Mucosa of gallbladder (tissue), 1 donor: ENCODE measurements at regions not wholly inside any gene's neighbourhood (a gene's known extent, or its start where the extent isn't known, plus 50 kb on each side); places are given as distances from the start of the nearest gene placed in this dataset.

Experiments used
- DNase-seq: peaks from one replicate; pipeline ENCODE4 v3.0.0-alpha.2; 2020; ENCODE audit warnings: low spot score
- donor health status: DM: no; HTN: no; CAD: no.

- DNase-seq = no peak
Measured at GRCh38 chr13:106804991-106805390, 237.1 kb upstream of the ARGLU1 start.

GRCh38 chr13:106802917-106803316, 235.0 kb upstream of the ARGLU1 start:
- DNase-seq = no peak

DNA sequence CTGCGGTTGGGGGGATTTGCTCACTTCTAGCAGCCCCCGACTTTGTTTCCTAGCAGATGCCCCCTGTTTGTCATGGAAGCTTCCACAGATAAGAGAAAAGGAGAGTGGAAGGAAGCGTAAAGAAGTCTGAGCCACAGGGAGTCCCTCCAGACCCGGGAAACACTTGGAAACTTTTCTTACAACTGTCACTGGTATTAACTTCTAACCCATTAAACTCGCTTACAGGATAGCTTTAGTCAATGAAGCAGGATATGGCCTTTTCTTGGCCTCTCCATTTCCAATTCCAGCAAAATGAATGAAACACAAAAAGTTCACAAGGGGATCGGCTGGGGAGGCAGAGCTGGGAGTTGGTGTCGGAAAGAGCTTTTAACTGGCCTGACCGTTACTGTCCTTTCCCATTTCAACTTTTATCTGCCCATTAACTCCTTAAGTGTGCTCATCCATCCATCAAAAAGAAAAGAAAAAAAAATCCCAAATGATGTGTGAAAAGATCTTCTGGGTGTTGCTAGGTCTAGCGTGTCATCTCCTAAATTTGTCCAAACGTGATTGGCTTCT, 231.9 kb upstream of the ARGLU1 start:
- no peak for DNase-seq

- no peak for DNase-seq
Measured at GRCh38 chr13:106797081-106797640, 229.2 kb upstream of the ARGLU1 start.

- no peak for DNase-seq
Measured at GRCh38 chr13:106796280-106797047, 228.5 kb upstream of the ARGLU1 start.

GRCh38 chr13:106795847-106796246, 227.9 kb upstream of the ARGLU1 start:
- no peak for DNase-seq

- no peak for DNase-seq
Measured at GRCh38 chr13:106794117-106794516, 226.2 kb upstream of the ARGLU1 start.

DNA sequence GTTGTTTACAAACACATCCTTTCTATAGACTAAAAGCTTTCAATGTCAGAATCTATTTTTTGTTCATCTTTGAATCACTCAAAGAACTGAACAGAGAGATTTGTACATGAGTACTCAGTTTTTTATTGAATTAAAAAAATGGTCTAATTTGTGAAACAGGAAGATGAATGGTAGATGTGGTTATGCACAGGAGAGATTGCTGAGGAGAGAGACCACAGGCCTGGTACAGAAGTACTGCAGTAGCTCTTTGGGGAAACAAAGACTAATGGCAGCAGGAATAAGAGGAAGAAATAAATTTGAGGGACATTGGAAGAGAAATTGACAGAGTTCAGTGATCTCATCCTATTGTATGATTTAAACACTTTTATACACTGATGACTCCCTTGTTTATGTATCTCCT, 222.0 kb upstream of the ARGLU1 start:
- no peak for DNase-seq

DNA sequence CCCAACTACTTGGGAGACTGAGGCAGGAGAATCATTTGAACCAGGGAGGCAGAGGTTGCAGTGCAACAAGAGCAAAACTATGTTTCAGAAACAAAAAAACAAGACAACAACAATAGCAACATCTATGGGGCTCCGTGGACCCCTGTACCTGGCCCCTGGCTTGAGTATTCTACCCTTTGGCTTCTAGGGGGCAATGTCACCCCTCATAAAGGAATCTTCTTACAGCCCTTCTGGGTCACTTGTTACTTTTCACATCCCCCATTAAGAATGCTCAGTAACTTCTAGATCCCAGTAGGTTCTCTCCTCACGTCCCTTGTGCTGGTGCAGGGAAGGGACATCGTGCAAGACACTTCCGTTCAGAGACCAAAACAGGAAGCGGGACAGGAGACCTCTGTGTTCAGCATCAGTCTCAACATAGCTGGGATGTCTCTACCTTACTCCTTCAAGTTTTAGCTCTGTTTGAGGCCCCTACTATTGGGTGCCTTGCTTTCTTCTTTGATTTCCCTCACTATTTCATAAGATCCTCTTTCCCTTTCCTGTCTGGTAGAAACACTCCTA, 218.1 kb upstream of the ARGLU1 start:
- no peak for DNase-seq

DNA sequence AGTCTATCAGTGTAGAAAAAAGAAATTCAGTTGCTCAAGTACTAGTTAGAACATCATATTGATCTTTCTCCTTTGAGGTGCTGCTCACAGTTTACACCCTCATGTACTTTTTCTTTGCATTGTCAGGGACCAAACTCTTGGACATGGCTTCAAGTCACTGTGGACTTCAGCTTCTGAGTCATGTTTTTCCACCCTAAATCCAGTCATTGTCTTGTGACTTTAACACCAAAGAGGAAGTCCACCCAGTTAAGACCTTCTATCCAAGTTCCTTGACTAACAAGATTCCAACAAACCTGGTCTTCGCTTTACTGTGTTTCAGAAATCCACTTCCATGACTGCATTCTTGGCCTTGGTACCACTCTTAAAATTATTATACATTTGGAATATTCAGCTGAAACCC, 206.7 kb upstream of the ARGLU1 start:
- DNase-seq = no peak

GRCh38 chr13:106772006-106772601, 204.2 kb upstream of the ARGLU1 start:
- DNase-seq = peak; percentile 30

DNA sequence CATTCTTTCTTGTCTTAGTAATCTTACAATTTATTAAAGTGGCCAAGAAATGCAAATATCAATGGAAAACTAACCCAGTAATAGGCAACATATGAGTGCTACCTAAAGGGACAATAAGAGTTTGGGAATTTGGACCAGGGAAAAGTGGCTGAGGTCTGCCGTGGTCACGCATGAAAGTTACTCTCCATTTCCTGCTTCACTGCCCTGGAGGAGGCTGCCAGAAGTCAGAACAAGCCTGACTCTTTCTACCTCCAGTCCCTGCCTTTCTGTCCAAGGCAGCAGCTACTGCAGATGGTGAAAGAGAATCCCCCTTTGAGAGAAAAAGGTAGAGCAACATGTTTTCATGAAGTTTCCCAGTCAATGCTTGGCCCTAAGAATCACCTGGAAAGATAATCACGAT, 201.1 kb upstream of the ARGLU1 start:
- no peak for DNase-seq

DNA sequence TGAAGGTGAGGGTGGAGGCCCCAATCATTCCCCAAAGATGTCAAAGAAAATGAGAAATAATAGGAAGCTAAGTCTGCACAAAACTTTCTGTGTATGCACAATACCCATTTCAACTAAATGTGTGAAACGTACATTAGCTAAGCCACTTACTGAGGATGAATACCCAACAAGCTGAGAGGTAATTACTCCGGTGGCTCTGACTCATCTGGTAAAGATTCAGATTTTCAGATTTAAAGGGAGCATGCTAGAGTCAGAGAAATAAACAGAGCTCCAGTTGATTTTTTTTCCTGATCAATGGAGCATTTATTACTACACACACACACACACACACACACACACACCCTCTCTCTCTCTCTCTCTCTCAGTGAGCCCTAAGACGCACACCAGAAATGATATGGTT, 194.8 kb upstream of the ARGLU1 start:
- no peak for DNase-seq

DNA sequence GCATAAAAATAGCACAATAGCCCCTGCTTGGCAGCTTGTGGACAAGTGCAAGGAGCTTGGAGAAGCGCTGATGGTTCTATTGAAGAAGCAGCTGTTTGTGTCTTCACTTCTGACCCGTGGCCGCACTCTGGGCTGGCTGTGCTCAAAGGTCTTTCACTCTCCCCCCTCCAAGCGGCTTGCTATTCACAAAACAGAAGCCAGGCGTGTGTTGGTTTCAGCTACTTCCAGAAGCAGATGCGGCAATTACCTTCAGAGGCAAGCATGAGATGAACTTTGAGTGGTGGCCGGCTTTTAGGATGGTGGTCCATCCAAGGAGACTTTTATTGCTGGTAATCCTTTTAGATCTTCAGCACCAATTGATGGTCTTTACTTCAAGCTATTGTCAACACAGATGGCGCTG, 188.5 kb upstream of the ARGLU1 start:
- DNase-seq = no peak

DNA sequence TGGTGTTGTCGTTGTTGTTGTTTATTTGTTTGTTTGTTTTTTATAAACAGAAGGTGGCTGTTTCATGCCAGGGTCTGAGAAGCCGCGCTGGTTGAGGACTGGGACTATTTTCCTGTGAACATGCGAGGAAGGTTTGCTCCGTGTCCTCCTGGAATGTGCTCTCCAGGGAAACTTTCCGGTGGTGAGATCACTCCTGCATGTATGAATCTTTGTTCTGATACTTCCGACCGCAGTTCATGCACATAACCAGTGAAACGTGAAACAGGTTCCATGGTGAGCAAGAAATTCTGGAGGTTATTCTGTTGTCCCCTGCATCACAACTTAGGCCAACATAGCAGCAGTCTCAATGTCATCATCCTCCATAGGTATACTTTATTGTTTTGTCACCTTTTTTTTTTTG, 187.6 kb upstream of the ARGLU1 start:
- DNase-seq = no peak

GRCh38 chr13:106753251-106753650, 185.3 kb upstream of the ARGLU1 start:
- DNase-seq = no peak

DNA sequence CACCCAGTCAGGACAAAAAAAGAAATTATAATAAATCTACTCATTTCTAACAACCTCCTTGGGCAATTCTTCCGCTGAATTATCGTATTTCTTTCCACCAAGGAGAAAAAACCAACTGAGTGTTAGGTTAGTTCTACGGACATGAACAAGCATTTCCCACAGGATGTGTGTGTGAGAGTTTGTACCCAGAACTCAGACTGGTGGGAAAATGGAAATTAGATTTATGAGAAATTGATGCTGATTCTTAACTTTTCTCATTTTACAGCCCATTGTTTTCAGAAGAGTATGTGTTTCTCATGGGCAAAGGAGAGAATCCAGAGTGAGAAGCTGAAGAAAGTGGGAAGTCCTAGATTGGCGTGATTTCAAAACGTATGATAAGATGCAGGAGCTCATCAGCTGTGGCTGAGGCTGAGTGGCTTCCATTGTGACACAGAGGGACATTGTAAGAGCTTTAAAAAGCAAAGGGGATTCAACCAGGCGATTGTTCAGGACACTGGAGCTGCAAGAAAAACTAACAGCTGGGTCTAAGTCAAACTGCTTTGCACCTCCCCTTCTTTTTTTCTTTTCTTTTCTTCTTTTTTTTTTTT, 184.7 kb upstream of the ARGLU1 start:
- no peak for DNase-seq

GRCh38 chr13:106748785-106749184, 180.8 kb upstream of the ARGLU1 start:
- no peak for DNase-seq

DNA sequence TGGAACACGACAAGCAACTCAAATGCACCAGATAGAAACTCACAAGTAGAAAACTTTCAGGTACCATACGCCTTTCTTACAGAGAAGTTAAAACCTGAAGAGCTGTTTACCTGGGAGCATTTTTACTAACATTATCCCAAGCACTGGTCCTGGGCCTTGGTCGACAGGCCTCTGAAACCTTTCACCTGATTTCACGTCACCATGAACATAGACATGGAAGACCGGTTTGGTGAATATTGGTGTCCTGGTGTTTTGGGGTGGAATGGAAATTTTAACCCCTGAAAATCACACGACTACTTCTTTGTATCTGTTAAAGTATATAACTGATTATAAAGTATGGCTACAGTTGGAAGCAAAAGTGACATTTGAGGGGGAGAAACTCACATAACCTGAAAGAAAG, 176.6 kb upstream of the ARGLU1 start:
- no peak for DNase-seq

GRCh38 chr13:106738186-106738678, 170.3 kb upstream of the ARGLU1 start:
- no peak for DNase-seq

DNA sequence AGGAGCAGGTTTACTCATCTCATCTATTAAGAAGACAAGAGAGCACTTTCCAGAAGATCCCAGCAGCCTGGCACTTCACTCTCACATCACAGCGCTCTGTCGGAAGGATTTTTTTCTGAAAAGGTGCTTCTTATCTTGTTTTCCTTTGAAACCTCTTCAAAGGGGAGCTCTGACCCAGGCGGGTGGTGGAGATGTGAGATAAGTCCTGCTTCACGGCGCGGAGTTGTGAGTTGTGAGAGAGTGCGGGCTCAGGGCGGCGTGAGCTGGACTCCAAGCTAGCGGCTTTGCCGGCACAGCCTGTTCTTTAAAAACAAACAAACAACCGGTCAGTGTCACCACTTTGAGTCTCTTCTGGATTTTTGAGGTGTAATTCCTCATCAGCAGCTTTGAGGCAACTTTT, 169.0 kb upstream of the ARGLU1 start:
- DNase-seq = no peak

DNA sequence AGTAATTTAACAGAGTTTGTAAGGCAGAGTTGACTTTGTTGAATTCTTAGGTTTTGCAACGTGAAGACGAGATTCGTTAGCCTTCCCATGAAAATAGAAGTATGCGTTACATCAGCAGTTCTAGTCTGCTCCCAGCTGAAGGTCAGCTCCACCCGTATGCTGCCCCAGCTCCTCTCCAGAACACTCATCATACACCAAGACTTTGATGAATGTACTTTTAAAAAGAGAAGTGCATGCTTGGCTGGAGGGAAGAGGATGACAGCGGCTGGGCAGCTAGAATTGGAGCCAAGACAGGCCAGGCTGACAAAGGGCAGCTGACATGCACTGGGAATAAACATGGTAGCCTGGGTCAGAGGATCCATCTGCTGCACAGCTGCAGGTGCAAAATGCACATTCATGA, 166.3 kb upstream of the ARGLU1 start:
- no peak for DNase-seq
